IMR-90 (cell line): ENCODE measurements at regions not wholly inside any gene's neighbourhood (a gene's known extent, or its start where the extent isn't known, plus 50 kb on each side); places are given as distances from the start of the nearest gene placed in this dataset.

ENCODE experiments used
- ATAC-seq: fragments of 200-7000 bp; cut with Tn5 transposase; 2 replicates; pipeline ENCODE4 v1.9.1; 2020; ENCODE audit warnings: low read depth, mild to moderate bottlenecking, moderate library complexity
- BruUV-seq: library from RNA; stranded (reverse); fragments of 400-500 nt; replicated peaks from 2 replicates; lab custom pipeline; 2021; lab: Mats Ljungman, UMichigan
- CTCF ChIA-PET: fragments of 300-600 bp; formaldehyde crosslinking; extraction: SDS; loops from one replicate; lab custom pipeline; 2021; ENCODE audit warnings: antibody characterized with exemption; lab: Yijun Ruan, JAX
- POLR2A ChIA-PET: fragments of 300-600 bp; sonication (Branson Sonifier 250); formaldehyde crosslinking; loops from one replicate; lab custom pipeline; 2022; ENCODE audit warnings: antibody characterized with exemption; ENCODE audit not compliant: unreplicated experiment; lab: Charles Lee
- DNase-seq: peaks from one replicate; pipeline ENCODE4 v3.0.0; 2013
- H2AFZ ChIP-seq: replicated peaks from 2 replicates; pipeline ENCODE3; 2013; ENCODE audit warnings: low read length, mild to moderate bottlenecking; ENCODE audit not compliant: poor library complexity
- H2AK5ac ChIP-seq: 2 replicates; pipeline ENCODE4 v1.6.1; 2013; ENCODE audit warnings: low read depth, low read length, inconsistent platforms
- H2AK9ac ChIP-seq: replicated peaks from 2 replicates; pipeline ENCODE3; 2013; ENCODE audit warnings: mild to moderate bottlenecking, low read depth, low read length, moderate library complexity; ENCODE audit not compliant: poor library complexity
- H2BK120ac ChIP-seq: 2 replicates; pipeline ENCODE4 v1.6.1; 2013; ENCODE audit warnings: low read depth, low read length, inconsistent platforms
- H2BK15ac ChIP-seq: 3 replicates; pipeline ENCODE4 v1.6.1; 2013; ENCODE audit warnings: low read depth, low read length, inconsistent platforms
- H2BK20ac ChIP-seq: 2 replicates; pipeline ENCODE4 v1.6.1; 2013; ENCODE audit warnings: low read depth, mild to moderate bottlenecking, inconsistent platforms, low read length, moderate library complexity
- H2BK5ac ChIP-seq: 2 replicates; pipeline ENCODE4 v1.6.1; 2013; ENCODE audit warnings: mild to moderate bottlenecking, low read depth, low read length, inconsistent platforms; ENCODE audit not compliant: poor library complexity, severe bottlenecking
- H3K14ac ChIP-seq: replicated peaks from 2 replicates; pipeline ENCODE4 v1.6.1; 2013; ENCODE audit warnings: low read depth, low read length, inconsistent platforms
- H3K18ac ChIP-seq: 2 replicates; pipeline ENCODE4 v1.6.1; 2013; ENCODE audit warnings: low read depth, low read length, control low read depth
- H3K23ac ChIP-seq: 2 replicates; pipeline ENCODE4 v1.6.1; 2013; ENCODE audit warnings: low read depth, low read length, inconsistent platforms
- H3K27ac ChIP-seq: 2 replicates; pipeline ENCODE4 v1.5.1; 2013; ENCODE audit warnings: mild to moderate bottlenecking, control low read depth, low read length; ENCODE audit not compliant: insufficient read depth
- H3K27me3 ChIP-seq: 2 replicates; pipeline ENCODE4 v1.6.1; 2013; ENCODE audit warnings: low read length; ENCODE audit not compliant: control insufficient read depth, insufficient read depth
- H3K36me3 ChIP-seq: 2 replicates; pipeline ENCODE4 v1.6.1; 2013; ENCODE audit warnings: low read length, mixed read lengths; ENCODE audit not compliant: control insufficient read depth, insufficient read depth
- H3K4ac ChIP-seq: 2 replicates; pipeline ENCODE4 v1.6.1; 2013; ENCODE audit warnings: low read depth, low read length, inconsistent platforms
- H3K4me1 ChIP-seq: 2 replicates; pipeline ENCODE4 v1.6.1; 2013; ENCODE audit warnings: low read length, mixed read lengths; ENCODE audit not compliant: control insufficient read depth, insufficient read depth
- H3K4me2 ChIP-seq: 2 replicates; pipeline ENCODE4 v1.6.1; 2013; ENCODE audit warnings: low read depth, mild to moderate bottlenecking, control low read depth, low read length, moderate library complexity
- H3K4me3 ChIP-seq: 2 replicates; pipeline ENCODE4 v1.5.1; 2013; ENCODE audit warnings: low read depth, mild to moderate bottlenecking, control low read depth, low read length, moderate library complexity; ENCODE audit not compliant: insufficient read depth
- H3K56ac ChIP-seq: 2 replicates; pipeline ENCODE4 v1.6.1; 2013; ENCODE audit warnings: low read length, inconsistent platforms; ENCODE audit not compliant: insufficient read depth; ENCODE audit errors: extremely low read depth
- H3K79me1 ChIP-seq, 2 experiments: 2 replicates each; pipeline ENCODE4 v1.6.1; 2013; ENCODE audit warnings: low read length in 2 of 2, inconsistent platforms in 1 of 2, low read depth in 1 of 2
- H3K9ac ChIP-seq: 2 replicates; pipeline ENCODE4 v1.6.1; 2013; ENCODE audit warnings: low read depth, low read length, control low read depth
- H3K9me1 ChIP-seq: 2 replicates; pipeline ENCODE4 v1.6.1; 2013; ENCODE audit warnings: low read length, inconsistent platforms; ENCODE audit not compliant: insufficient read depth
- H3K9me3 ChIP-seq: 2 replicates; pipeline ENCODE4 v1.6.1; 2013; ENCODE audit warnings: low read length; ENCODE audit not compliant: control insufficient read depth, insufficient read depth
- H4K20me1 ChIP-seq: 2 replicates; pipeline ENCODE4 v1.6.1; 2013; ENCODE audit warnings: low read length, inconsistent platforms; ENCODE audit not compliant: insufficient read depth
- H4K5ac ChIP-seq: 2 replicates; pipeline ENCODE4 v1.6.1; 2013; ENCODE audit warnings: mild to moderate bottlenecking, low read depth, low read length, control low read depth
- H4K8ac ChIP-seq, 2 experiments: 2 replicates each; pipeline ENCODE4 v1.6.1; 2013; ENCODE audit warnings: low read depth in 2 of 2, low read length in 2 of 2, control low read depth in 1 of 2, inconsistent platforms in 1 of 2
- H4K91ac ChIP-seq: 2 replicates; pipeline ENCODE4 v1.6.1; 2013; ENCODE audit warnings: low read depth, low read length, inconsistent platforms; ENCODE audit not compliant: insufficient read depth
- CTCF ChIP-seq: conservative IDR thresholded peaks from 2 replicates; pipeline ENCODE4 v1.5.1; 2012; ENCODE audit warnings: mild to moderate bottlenecking, low read depth, low read length, improper control_type of control experiment
- POLR2A ChIP-seq: IDR thresholded peaks from 2 replicates; pipeline ENCODE4 v1.6.1; 2012; ENCODE audit warnings: mild to moderate bottlenecking, low read depth, low read length
- WGBS, 2 experiments: methylation state at CpG; one replicate each; pipeline versions ENCODE4 v1.1.5 to v1.1.7; 2013; ENCODE audit warnings: missing lambda C conversion rate in 2 of 2; ENCODE audit not compliant: insufficient read length in 1 of 2; ENCODE audit errors: extremely low coverage in 2 of 2; 5-methylcytosine and 5-hydroxymethylcytosine counted together
- dilution Hi-C: fragments of 300-500 bp; cut with HindIII; formaldehyde crosslinking; loops from one replicate; pipeline ENCODE4 v1.14.3; 2018; ENCODE audit warnings: low sequenced_read_pairs; ENCODE audit not compliant: unreplicated experiment
- in situ Hi-C: fragments of 300-500 bp; cut with MboI; formaldehyde crosslinking; loops from 3 replicates; pipeline ENCODE4 v1.14.3; 2019; ENCODE audit warnings: low sequenced_read_pairs, inconsistent platforms, mixed read lengths
- intact Hi-C: fragments of 100-400 bp; cut with micrococcal nuclease; formaldehyde crosslinking; loops from 2 replicates; pipeline ENCODE4 v1.10.0; 2022

- Histone ChIP-seq H4K20me1 (no peaks in the 10 kb centered on the region), H3K9me1 (peaks cover 30% of the 10 kb centered on the region), H2BK5ac (no peak overlapping the region), H3K14ac (peak overlapping the region; percentile 62; the same call in 1 of the 2 replicates), H2AFZ (peak overlapping the region; percentile 18), H3K9me3 (no peaks in the 10 kb centered on the region), H2BK15ac (peak overlapping the region; percentile 47; the same call in 1 of the 3 replicates), H3K9ac (no peak overlapping the region), H4K5ac (no peak overlapping the region), H3K56ac (no peak overlapping the region), H3K4ac (peak overlapping the region; percentile 62; the same call in 1 of the 2 replicates), H3K79me1 (peaks cover 14 to 31% of the 10 kb centered on the region in 2 experiments), H2AK9ac (no peak overlapping the region), H2BK120ac (peak overlapping the region; percentile 90), H4K8ac (peak overlapping the region in 1 of 2 experiments; percentile 1; a peak in 1 of 4 replicates), H3K27ac (no peak overlapping the region), H3K36me3 (no peaks in the 10 kb centered on the region), H3K4me3 (no peak overlapping the region), H3K4me2 (no peak overlapping the region), H3K27me3 (no peaks in the 10 kb centered on the region), H3K4me1 (peaks cover 33% of the 10 kb centered on the region), H2BK20ac (peak overlapping the region; percentile 77), H2AK5ac (peak overlapping the region; percentile 74; the same call in 1 of the 2 replicates), H4K91ac (0 out of 2 replicates have a peak overlapping the region, but pooled peaks have one; percentile 38), H3K23ac (0 out of 2 replicates have a peak overlapping the region, but pooled peaks have one; percentile 36), H3K18ac (no peak overlapping the region)
- DNase-seq: no peak
- ATAC-seq: no peak
- POLR2A ChIA-PET: no interaction called here
- 64% methylated on average over 2 of the region's 7 CpGs; no CpG with 5 or more reads in 1 of the 2 experiments for WGBS, 2 experiments
- no TSS peak for BruUV-seq
- CTCF ChIA-PET: no interaction called here
- in situ Hi-C loops (no loop called here), intact Hi-C loops (no loop called here), dilution Hi-C loops (no loop called here)
- no peak for TF ChIP-seq CTCF
- no peak for TF ChIP-seq POLR2A
Measured at GRCh38 chr16:86381491-86381890, 128.8 kb upstream of the FOXF1 start.
